ENCODE measurements at regions not wholly inside any gene's neighbourhood (a gene's known extent, or its start where the extent isn't known, plus 50 kb on each side); places are given as distances from the start of the nearest gene placed in this dataset.
A peak's percentile ranks its signal among the peaks of the same experiment; 100 is the strongest.

GRCh38 chr6:74973591-74973990 lies 232.3 kb downstream of the COL12A1 start:
- TF ChIP-seq CTCF (IDR thresholded peaks at IDR 0.05) (no peak), POLR2A (IDR thresholded peaks at IDR 0.05) (no peak)
- intact Hi-C loops (cut with DNase I) = no loop called here
- Histone ChIP-seq H3K4me3 (no peak overlapping the region), H3K27ac (no peak overlapping the region), H3K36me3 (replicated peaks in 1 of 2; ENCODE audit: insufficient read depth in 1 of 2, low read depth in 2 of 2) (no peaks in the 10 kb centered on the region), H3K27me3 (no peaks in the 10 kb centered on the region), H3K4me1 (no peaks in the 10 kb centered on the region), H3K9me3 (no peaks in the 10 kb centered on the region)
- no peak for DNase-seq
- ATAC-seq = no peak

DNA sequence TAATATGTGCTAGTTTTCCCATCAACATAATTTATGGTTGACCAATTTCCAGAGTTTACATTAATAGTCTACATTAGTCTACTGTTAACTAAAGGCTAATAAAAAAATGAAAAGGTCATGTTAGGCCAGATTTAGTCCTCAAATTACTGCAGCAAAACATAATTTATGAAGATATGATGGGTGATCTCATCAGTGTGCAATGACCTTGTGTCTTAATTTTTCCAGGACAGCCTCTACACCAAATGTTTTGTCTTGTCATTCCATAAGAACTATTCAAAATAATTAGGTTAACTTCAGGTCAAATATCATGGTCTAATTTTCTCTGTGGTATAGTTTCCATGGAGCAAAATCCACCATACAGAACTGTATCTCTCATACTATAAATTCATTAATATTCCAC lies 234.2 kb downstream of the COL12A1 start:
- no peak overlapping the region for H3K4me3 ChIP-seq
- no peaks in the 10 kb centered on the region for H3K4me1 ChIP-seq
- TF ChIP-seq CTCF (IDR thresholded peaks at IDR 0.05) (no peak), POLR2A (IDR thresholded peaks at IDR 0.05) (no peak)
- no peak for DNase-seq
- no peaks in the 10 kb centered on the region for H3K36me3 ChIP-seq (replicated peaks in 1 of 2; ENCODE audit: insufficient read depth in 1 of 2, low read depth in 2 of 2)
- H3K27me3 ChIP-seq = no peaks in the 10 kb centered on the region
- no peak for ATAC-seq
- intact Hi-C loops (cut with DNase I) = no loop called here
- H3K9me3 ChIP-seq = no peaks in the 10 kb centered on the region
- no peak overlapping the region for H3K27ac ChIP-seq

DNA sequence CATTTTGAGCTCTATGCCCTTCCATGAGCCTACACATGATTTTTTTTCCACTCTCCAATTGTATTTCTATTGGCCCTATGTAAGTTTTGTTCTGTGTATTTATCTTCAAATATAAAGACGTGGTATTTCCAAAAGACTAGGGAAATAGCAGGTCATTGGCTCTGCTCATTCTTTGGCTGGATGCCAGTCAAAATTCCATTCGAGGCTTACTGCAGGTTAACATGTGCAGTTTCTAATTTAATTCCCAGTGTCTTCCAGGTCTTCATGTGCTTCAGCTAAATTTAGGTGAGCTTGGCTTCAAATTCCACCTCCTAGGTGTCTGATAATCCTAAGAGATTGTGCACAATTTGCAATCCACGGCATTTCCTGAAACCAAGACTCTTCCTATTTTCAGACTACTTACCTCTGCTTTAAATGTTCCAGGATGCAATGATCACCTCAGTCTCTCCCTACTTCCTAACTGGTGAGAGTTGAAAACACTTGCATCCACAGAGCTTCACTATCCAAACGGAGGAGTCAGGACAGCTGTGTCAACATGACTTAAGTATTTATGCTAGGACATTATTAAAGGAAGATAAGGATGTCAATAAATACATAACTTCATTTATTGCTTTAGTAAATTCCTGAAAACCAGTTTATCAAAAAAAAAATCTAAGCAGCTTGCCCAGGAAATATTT lies 236.1 kb downstream of the COL12A1 start:
- TF ChIP-seq CTCF (IDR thresholded peaks at IDR 0.05) = no peak
- no peak for TF ChIP-seq POLR2A (IDR thresholded peaks at IDR 0.05)
- no peaks in the 10 kb centered on the region for H3K4me1 ChIP-seq
- no peak overlapping the region for H3K4me3 ChIP-seq
- 11 to 14% methylated on average over 4 of the region's 4 CpGs for WGBS, 2 donors
- H3K9me3 ChIP-seq = no peaks in the 10 kb centered on the region
- no peaks in the 10 kb centered on the region for H3K27me3 ChIP-seq
- no peak for ATAC-seq
- no peaks in the 10 kb centered on the region for H3K36me3 ChIP-seq (replicated peaks in 1 of 2; ENCODE audit: insufficient read depth in 1 of 2, low read depth in 2 of 2)
- DNase-seq = peak in 1 of 4 donors; percentile 10
- H3K27ac ChIP-seq = no peak overlapping the region
- intact Hi-C loops (cut with DNase I) = no loop called here

DNA sequence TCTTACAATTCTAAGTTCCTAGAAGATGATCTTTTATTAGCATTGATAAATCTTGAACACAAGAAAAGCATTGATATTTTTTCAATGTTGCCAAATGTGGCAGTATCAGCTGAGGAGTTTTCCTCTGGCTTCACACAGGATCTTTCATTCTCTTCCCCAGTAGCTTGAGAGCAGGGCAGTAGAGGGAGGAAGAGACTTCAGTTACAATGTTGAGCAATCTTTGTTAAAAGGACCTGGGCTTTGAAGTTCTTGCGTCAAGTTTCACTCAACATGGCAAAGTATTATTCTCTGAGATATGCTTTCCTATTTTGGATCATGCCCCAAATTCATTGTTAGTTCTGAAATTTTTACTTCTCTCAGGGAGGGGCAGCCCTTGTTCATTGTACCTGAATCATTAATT lies 238.0 kb downstream of the COL12A1 start:
- TF ChIP-seq POLR2A (IDR thresholded peaks at IDR 0.05) = no peak
- TF ChIP-seq CTCF (IDR thresholded peaks at IDR 0.05) = no peak
- Histone ChIP-seq H3K9me3 (no peaks in the 10 kb centered on the region), H3K4me3 (no peak overlapping the region), H3K36me3 (replicated peaks in 1 of 2; ENCODE audit: insufficient read depth in 1 of 2, low read depth in 2 of 2) (no peaks in the 10 kb centered on the region), H3K27ac (no peak overlapping the region), H3K4me1 (no peaks in the 10 kb centered on the region), H3K27me3 (no peaks in the 10 kb centered on the region)
- DNase-seq = no peak
- WGBS, 2 donors = 95 to 96% methylated on average over 1 of the region's 1 CpG
- intact Hi-C loops (cut with DNase I) = no loop called here
- no peak for ATAC-seq

GRCh38 chr6:74966712-74967111 lies 239.1 kb downstream of the COL12A1 start:
- 74 to 76% methylated on average over 2 of the region's 2 CpGs for WGBS, 2 donors
- no peaks in the 10 kb centered on the region for H3K9me3 ChIP-seq
- no peak for TF ChIP-seq CTCF (IDR thresholded peaks at IDR 0.05)
- no peak for TF ChIP-seq POLR2A (IDR thresholded peaks at IDR 0.05)
- intact Hi-C loops (cut with DNase I) = no loop called here
- DNase-seq (no peak), ATAC-seq (no peak)
- no peaks in the 10 kb centered on the region for H3K4me1 ChIP-seq
- no peaks in the 10 kb centered on the region for H3K27me3 ChIP-seq
- H3K36me3 ChIP-seq (replicated peaks in 1 of 2; ENCODE audit: insufficient read depth in 1 of 2, low read depth in 2 of 2) = no peaks in the 10 kb centered on the region
- H3K27ac ChIP-seq = no peak overlapping the region
- H3K4me3 ChIP-seq = no peak overlapping the region
